ENCODE measurements at regions not wholly inside any gene's neighbourhood (a gene's known extent, or its start where the extent isn't known, plus 50 kb on each side); places are given as distances from the start of the nearest gene placed in this dataset.

DNA sequence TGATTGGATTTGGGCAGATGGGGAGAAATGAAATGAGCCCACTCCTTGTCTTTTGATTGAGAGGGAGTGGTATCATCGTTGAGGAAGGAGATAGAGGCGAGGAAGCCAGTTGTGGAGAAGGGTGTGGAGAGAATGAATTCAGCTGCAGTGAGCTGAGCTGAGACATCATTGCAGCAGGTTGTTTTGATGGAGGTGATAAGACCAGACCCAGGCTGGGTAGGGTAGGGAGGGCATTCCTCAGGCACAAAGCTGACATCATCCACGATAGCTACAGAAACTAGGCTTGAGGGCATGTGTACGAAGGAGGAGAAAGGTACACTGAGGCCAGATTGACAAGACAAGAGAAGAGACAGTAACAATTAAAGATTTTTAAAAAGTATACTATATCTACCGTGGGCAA is 1500.9 kb upstream of the SLC10A2 start:
- Mint-ChIP-seq H3K36me3 (ENCODE audit: low read depth) (no peaks in the 10 kb centered on the region), H3K27me3 (no peaks in the 10 kb centered on the region), H3K27ac (no peak overlapping the region), H3K9me3 (no peaks in the 10 kb centered on the region), H3K4me1 (ENCODE audit: low read depth) (no peaks in the 10 kb centered on the region), H3K4me3 (no peak overlapping the region)
- ATAC-seq (no peak), DNase-seq (no peak)
- POLR2A ChIA-PET, result interaction anchor here (0.6 kb wide), 1 partner anchor 1112 kb away, joined by 3 read pairs; no protein-coding TSS in a partner anchor
- intact Hi-C loops (cut with micrococcal nuclease), result no loop called here
- TF ChIP-seq, protein P1, sequence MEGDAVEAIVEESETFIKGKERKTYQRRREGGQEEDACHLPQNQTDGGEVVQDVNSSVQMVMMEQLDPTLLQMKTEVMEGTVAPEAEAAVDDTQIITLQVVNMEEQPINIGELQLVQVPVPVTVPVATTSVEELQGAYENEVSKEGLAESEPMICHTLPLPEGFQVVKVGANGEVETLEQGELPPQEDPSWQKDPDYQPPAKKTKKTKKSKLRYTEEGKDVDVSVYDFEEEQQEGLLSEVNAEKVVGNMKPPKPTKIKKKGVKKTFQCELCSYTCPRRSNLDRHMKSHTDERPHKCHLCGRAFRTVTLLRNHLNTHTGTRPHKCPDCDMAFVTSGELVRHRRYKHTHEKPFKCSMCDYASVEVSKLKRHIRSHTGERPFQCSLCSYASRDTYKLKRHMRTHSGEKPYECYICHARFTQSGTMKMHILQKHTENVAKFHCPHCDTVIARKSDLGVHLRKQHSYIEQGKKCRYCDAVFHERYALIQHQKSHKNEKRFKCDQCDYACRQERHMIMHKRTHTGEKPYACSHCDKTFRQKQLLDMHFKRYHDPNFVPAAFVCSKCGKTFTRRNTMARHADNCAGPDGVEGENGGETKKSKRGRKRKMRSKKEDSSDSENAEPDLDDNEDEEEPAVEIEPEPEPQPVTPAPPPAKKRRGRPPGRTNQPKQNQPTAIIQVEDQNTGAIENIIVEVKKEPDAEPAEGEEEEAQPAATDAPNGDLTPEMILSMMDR (IDR thresholded peaks at IDR 0.05), result no peak
- CTCF ChIA-PET, result no interaction called here

DNA sequence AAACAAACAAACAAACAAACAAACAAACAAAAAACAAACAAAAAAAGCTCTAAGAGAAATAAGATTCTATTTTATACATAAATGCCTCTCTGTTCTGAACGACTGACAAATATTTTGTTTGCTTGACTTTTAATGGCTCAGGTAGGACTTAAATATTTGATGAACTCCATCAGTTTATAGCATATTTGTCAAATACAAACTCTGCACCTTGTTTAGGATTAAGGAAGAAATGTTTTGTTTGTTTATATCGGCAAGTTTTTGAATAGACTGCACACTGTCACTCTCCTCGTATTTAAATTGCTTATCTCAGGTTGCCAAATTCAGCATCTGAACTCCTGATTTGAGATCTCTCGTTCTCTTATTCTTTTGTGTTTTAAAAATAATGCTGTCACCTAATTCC is 1499.7 kb upstream of the SLC10A2 start:
- no peak overlapping the region for H3K27ac Mint-ChIP-seq
- H3K9me3 Mint-ChIP-seq, result no peaks in the 10 kb centered on the region
- intact Hi-C loops (cut with micrococcal nuclease), result no loop called here
- POLR2A ChIA-PET, result no interaction called here
- ATAC-seq, result no peak
- CTCF ChIA-PET, result no interaction called here
- no peaks in the 10 kb centered on the region for H3K4me1 Mint-ChIP-seq (ENCODE audit: low read depth)
- H3K36me3 Mint-ChIP-seq (ENCODE audit: low read depth), result no peaks in the 10 kb centered on the region
- H3K4me3 Mint-ChIP-seq, result no peak overlapping the region
- TF ChIP-seq, protein P1 (IDR thresholded peaks at IDR 0.05), result no peak
- DNase-seq, result no peak
- no peaks in the 10 kb centered on the region for H3K27me3 Mint-ChIP-seq

DNA sequence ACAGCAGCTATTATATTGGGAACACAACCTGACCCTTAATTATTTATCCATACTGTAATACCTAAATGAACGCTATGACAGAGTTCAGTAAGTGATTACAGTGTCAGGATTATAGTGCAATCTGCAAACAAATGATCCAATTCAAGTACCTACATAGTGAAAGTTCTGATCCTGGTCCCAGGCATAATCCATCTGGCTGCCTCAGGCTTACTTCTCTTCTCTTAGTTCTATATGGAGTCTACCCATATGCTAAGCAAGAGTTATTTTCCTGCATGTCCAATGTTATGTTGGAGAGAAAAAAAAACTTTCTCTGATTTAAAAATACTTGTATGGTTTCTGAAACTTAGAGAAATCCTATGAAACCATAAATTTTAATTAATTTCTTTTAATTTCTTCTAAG is 1487.7 kb upstream of the SLC10A2 start:
- ChIA-PET CTCF (no interaction called here), POLR2A (no interaction called here)
- intact Hi-C loops (cut with micrococcal nuclease), result no loop called here
- ATAC-seq (no peak), DNase-seq (no peak)
- Mint-ChIP-seq H3K27me3 (no peaks in the 10 kb centered on the region), H3K36me3 (ENCODE audit: low read depth) (no peaks in the 10 kb centered on the region), H3K27ac (no peak overlapping the region), H3K4me1 (ENCODE audit: low read depth) (no peaks in the 10 kb centered on the region), H3K4me3 (no peak overlapping the region), H3K9me3 (no peaks in the 10 kb centered on the region)
- TF ChIP-seq, protein P1 (IDR thresholded peaks at IDR 0.05), result no peak

DNA sequence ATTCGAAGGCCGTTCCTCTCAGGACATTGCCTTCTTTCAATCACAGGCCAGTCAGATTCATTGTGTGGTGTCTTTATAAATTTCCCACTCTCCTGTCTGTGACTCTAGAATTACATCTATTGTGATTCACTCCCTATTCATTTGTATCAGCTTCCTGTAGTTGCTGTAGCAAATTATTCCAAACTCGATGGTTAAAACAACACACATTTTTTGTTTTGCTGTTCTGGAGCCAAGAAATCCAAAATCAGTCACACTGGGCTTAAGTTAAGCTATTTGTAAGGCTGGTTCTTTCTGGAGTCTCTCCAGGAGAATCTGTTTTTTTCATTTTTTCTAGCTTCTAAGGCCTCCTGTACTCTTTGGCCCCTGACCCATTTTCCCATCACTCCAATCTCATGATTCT is 1487.0 kb upstream of the SLC10A2 start:
- H3K4me1 Mint-ChIP-seq (ENCODE audit: low read depth), result no peaks in the 10 kb centered on the region
- DNase-seq (no peak), ATAC-seq (no peak)
- H3K4me3 Mint-ChIP-seq, result no peak overlapping the region
- POLR2A ChIA-PET, result no interaction called here
- H3K36me3 Mint-ChIP-seq (ENCODE audit: low read depth), result no peaks in the 10 kb centered on the region
- H3K9me3 Mint-ChIP-seq, result no peaks in the 10 kb centered on the region
- H3K27ac Mint-ChIP-seq, result no peak overlapping the region
- no peaks in the 10 kb centered on the region for H3K27me3 Mint-ChIP-seq
- CTCF ChIA-PET, result no interaction called here
- TF ChIP-seq, protein P1 (IDR thresholded peaks at IDR 0.05), result no peak
- intact Hi-C loops (cut with micrococcal nuclease), result no loop called here

DNA sequence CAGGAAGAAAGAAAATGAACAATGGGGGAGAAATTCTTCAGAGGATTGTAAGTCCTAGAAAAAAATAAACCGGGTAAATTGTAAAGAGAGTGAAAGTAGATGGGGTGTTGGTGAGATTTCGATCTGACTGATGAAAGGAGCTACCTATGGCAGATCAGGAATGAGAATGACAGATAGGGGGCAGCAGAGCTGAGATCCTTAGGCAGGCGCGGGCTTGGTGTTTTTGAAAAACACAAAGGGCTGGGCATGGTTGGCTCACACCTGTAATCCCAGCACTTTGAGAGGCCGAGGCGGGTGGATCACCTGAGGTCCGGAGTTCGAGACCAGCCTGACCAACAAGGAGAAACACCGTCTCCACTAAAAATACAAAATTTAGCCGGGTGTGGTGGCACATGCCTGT is 1468.6 kb upstream of the SLC10A2 start:
- Mint-ChIP-seq H3K27me3 (no peaks in the 10 kb centered on the region), H3K4me3 (no peak overlapping the region), H3K27ac (no peak overlapping the region), H3K4me1 (ENCODE audit: low read depth) (no peaks in the 10 kb centered on the region), H3K36me3 (ENCODE audit: low read depth) (no peaks in the 10 kb centered on the region), H3K9me3 (no peaks in the 10 kb centered on the region)
- intact Hi-C loops (cut with micrococcal nuclease), result no loop called here
- ChIA-PET CTCF (interaction anchor here (1.6 kb wide), 1 partner anchor 31 kb away, joined by 3 read pairs; no protein-coding TSS in a partner anchor), POLR2A (no interaction called here)
- TF ChIP-seq, protein P1 (IDR thresholded peaks at IDR 0.05), result no peak
- ATAC-seq (no peak), DNase-seq (peak; percentile 6)

Measured in activated CD8-positive, alpha-beta T cell treated with anti-CD3 and anti-CD28 coated beads for 36 hours (primary cell).